ENCODE measurements at regions not wholly inside any gene's neighbourhood (a gene's known extent, or its start where the extent isn't known, plus 50 kb on each side); places are given as distances from the start of the nearest gene placed in this dataset.

DNA sequence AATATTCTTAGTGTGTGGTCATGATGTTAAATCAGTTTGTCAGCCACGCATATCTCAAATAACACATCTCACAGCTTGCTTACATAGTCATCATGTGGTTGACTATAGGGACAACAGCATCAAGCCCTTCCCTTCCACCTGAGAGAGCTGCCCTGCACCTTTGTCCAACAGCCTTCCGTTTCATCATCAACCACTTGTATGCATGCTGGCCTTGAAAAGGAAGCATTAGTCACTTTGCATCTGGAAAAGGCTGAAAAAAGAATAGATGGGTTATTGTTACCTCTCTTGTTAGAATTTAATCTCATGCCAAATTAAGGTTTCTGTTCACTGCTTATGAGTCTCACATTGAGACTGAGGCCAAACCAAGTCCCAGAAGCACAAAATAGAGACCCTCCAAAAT lies 1586.5 kb upstream of the SEL1L start (continued):
- TF ChIP-seq ZFP69B (tag by site-specific recombination; IDR thresholded peaks at IDR 0.05) (no peak), ZNF449 (tag by site-specific recombination; IDR thresholded peaks at IDR 0.05) (no peak), ZNF146 (tag by site-specific recombination; IDR thresholded peaks at IDR 0.05) (no peak), BCL11B (tag by site-specific recombination; IDR thresholded peaks at IDR 0.05; ENCODE audit: low read depth) (no peak)

GRCh38 chr14:83126076-83126475 lies 1592.4 kb upstream of the SEL1L start:
- ChIA-PET POLR2A (no interaction called here), CTCF (no interaction called here)
- H3K4me1 ChIP-seq (ENCODE audit: control insufficient read depth, insufficient read depth, low read length): no peaks in the 10 kb centered on the region
- no peaks in the 10 kb centered on the region for H3K9me3 ChIP-seq (ENCODE audit: control insufficient read depth, insufficient read depth, low read depth, low read length)
- no peak overlapping the region for H3K4me3 ChIP-seq (ENCODE audit: low read depth, low read length)
- no peak for TF ChIP-seq ZNF624 (tag by site-specific recombination; IDR thresholded peaks at IDR 0.05)
- TF ChIP-seq YY2 (tag by site-specific recombination; IDR thresholded peaks at IDR 0.05): no peak
- TF ChIP-seq ZNF747 (tag by site-specific recombination; IDR thresholded peaks at IDR 0.05): no peak
- no peak for TF ChIP-seq ZNF169 (tag by site-specific recombination; IDR thresholded peaks at IDR 0.05)
- no peak for TF ChIP-seq ZBTB20 (tag by site-specific recombination; IDR thresholded peaks at IDR 0.05)
- no peak for TF ChIP-seq ZNF433 (tag by site-specific recombination; IDR thresholded peaks at IDR 0.05; ENCODE audit: low read depth)
- TF ChIP-seq ZNF391 (tag by site-specific recombination; IDR thresholded peaks at IDR 0.05; ENCODE audit: borderline replicate concordance, low read depth): no peak
- TF ChIP-seq ZNF221 (tag by site-specific recombination; IDR thresholded peaks at IDR 0.05; ENCODE audit: borderline replicate concordance): no peak
- TF ChIP-seq, protein P1, sequence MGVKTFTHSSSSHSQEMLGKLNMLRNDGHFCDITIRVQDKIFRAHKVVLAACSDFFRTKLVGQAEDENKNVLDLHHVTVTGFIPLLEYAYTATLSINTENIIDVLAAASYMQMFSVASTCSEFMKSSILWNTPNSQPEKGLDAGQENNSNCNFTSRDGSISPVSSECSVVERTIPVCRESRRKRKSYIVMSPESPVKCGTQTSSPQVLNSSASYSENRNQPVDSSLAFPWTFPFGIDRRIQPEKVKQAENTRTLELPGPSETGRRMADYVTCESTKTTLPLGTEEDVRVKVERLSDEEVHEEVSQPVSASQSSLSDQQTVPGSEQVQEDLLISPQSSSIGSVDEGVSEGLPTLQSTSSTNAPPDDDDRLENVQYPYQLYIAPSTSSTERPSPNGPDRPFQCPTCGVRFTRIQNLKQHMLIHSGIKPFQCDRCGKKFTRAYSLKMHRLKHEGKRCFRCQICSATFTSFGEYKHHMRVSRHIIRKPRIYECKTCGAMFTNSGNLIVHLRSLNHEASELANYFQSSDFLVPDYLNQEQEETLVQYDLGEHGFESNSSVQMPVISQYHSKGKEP (tag by site-specific recombination; IDR thresholded peaks at IDR 0.05): no peak
- no peak for TF ChIP-seq ZNF335 (tag by site-specific recombination; conservative IDR thresholded peaks at IDR 0.05)
- no peak for TF ChIP-seq ZFP3 (tag by site-specific recombination; IDR thresholded peaks at IDR 0.05; ENCODE audit: low read depth)
- TF ChIP-seq MZF1 (tag by site-specific recombination; IDR thresholded peaks at IDR 0.05; ENCODE audit: borderline replicate concordance): no peak
- TF ChIP-seq ZNF664 (tag by site-specific recombination; IDR thresholded peaks at IDR 0.05): no peak
- TF ChIP-seq PATZ1 (tag by site-specific recombination; IDR thresholded peaks at IDR 0.05): no peak
- TF ChIP-seq ZNF311 (tag by site-specific recombination; IDR thresholded peaks at IDR 0.05; ENCODE audit: borderline replicate concordance): no peak
- TF ChIP-seq, protein P2, sequence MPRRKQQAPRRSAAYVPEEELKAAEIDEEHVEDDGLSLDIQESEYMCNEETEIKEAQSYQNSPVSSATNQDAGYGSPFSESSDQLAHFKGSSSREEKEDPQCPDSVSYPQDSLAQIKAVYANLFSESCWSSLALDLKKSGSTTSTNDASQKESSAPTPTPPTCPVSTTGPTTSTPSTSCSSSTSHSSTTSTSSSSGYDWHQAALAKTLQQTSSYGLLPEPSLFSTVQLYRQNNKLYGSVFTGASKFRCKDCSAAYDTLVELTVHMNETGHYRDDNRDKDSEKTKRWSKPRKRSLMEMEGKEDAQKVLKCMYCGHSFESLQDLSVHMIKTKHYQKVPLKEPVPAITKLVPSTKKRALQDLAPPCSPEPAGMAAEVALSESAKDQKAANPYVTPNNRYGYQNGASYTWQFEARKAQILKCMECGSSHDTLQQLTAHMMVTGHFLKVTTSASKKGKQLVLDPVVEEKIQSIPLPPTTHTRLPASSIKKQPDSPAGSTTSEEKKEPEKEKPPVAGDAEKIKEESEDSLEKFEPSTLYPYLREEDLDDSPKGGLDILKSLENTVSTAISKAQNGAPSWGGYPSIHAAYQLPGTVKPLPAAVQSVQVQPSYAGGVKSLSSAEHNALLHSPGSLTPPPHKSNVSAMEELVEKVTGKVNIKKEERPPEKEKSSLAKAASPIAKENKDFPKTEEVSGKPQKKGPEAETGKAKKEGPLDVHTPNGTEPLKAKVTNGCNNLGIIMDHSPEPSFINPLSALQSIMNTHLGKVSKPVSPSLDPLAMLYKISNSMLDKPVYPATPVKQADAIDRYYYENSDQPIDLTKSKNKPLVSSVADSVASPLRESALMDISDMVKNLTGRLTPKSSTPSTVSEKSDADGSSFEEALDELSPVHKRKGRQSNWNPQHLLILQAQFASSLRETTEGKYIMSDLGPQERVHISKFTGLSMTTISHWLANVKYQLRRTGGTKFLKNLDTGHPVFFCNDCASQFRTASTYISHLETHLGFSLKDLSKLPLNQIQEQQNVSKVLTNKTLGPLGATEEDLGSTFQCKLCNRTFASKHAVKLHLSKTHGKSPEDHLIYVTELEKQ (tag by site-specific recombination; IDR thresholded peaks at IDR 0.05; ENCODE audit: borderline replicate concordance): no peak
- TF ChIP-seq, protein P3, sequence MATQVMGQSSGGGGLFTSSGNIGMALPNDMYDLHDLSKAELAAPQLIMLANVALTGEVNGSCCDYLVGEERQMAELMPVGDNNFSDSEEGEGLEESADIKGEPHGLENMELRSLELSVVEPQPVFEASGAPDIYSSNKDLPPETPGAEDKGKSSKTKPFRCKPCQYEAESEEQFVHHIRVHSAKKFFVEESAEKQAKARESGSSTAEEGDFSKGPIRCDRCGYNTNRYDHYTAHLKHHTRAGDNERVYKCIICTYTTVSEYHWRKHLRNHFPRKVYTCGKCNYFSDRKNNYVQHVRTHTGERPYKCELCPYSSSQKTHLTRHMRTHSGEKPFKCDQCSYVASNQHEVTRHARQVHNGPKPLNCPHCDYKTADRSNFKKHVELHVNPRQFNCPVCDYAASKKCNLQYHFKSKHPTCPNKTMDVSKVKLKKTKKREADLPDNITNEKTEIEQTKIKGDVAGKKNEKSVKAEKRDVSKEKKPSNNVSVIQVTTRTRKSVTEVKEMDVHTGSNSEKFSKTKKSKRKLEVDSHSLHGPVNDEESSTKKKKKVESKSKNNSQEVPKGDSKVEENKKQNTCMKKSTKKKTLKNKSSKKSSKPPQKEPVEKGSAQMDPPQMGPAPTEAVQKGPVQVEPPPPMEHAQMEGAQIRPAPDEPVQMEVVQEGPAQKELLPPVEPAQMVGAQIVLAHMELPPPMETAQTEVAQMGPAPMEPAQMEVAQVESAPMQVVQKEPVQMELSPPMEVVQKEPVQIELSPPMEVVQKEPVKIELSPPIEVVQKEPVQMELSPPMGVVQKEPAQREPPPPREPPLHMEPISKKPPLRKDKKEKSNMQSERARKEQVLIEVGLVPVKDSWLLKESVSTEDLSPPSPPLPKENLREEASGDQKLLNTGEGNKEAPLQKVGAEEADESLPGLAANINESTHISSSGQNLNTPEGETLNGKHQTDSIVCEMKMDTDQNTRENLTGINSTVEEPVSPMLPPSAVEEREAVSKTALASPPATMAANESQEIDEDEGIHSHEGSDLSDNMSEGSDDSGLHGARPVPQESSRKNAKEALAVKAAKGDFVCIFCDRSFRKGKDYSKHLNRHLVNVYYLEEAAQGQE (tag by site-specific recombination; IDR thresholded peaks at IDR 0.05): no peak
- TF ChIP-seq ZNF658 (tag by site-specific recombination; IDR thresholded peaks at IDR 0.05): no peak
- TF ChIP-seq ZNF560 (tag by site-specific recombination; IDR thresholded peaks at IDR 0.05; ENCODE audit: borderline replicate concordance): no peak
- no peak for TF ChIP-seq KLF17 (tag by site-specific recombination; IDR thresholded peaks at IDR 0.05)
- no peaks in the 10 kb centered on the region for H3K36me3 ChIP-seq (ENCODE audit: control insufficient read depth in 2 of 2, insufficient read depth in 1 of 2, low read length in 2 of 2)
- H3K27ac ChIP-seq (ENCODE audit: extremely low read depth, low read depth, low read length): no peak overlapping the region
